ENCODE measurements at regions not wholly inside any gene's neighbourhood (a gene's known extent, or its start where the extent isn't known, plus 50 kb on each side); places are given as distances from the start of the nearest gene placed in this dataset.

DNA sequence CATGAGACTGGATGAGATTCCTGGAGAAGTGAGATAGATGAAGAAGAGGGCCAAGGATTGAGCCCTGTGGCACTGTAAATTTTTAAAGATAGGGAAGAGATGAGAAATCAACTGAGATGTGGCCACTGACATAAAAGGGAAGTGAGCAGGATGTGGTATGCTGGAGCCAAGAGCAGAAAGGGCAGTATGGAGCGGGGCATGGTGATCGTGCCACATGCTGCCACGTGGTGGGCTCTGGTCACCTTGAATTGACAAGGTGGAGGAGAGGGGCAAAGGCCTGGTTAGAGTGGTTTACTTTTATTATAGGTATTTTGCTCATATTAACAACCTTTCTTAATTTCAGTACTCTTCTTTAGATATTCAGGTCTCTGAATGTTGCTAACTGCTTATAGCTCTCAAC lies 257.9 kb downstream of the NEDD1 start:
- Histone ChIP-seq H3K27ac (ENCODE audit: low read length) (no peak overlapping the region), H3K27me3 (ENCODE audit: control insufficient read depth, insufficient read depth, low read length) (no peaks in the 10 kb centered on the region), H3K4me3 (ENCODE audit: low read depth in 2 of 2, low read length in 2 of 2) (no peak overlapping the region), H3K36me3 (ENCODE audit: control insufficient read depth, insufficient read depth, low read length) (no peaks in the 10 kb centered on the region), H3K4me1 (ENCODE audit: control insufficient read depth, insufficient read depth, low read length) (no peaks in the 10 kb centered on the region), H3K9me3 (ENCODE audit: control insufficient read depth, insufficient read depth, low read depth, low read length) (no peaks in the 10 kb centered on the region)
- no peak for DNase-seq (ENCODE audit: low read depth, low spot score)
- ChIA-PET CTCF (no interaction called here), POLR2A (interaction anchor here (0.6 kb wide), 1 partner anchor 13 kb away, joined by 3 read pairs; no protein-coding TSS in a partner anchor)
- intact Hi-C loops (cut with micrococcal nuclease; ENCODE audit: unreplicated experiment) (no loop called here), in situ Hi-C loops (cut with HindIII; ENCODE audit: low pct_unique_long_range_greater_than_20kb, low sequenced_read_pairs) (no loop called here)
- ATAC-seq, result no peak
- no peak for TF ChIP-seq TCF7L2 (IDR thresholded peaks at IDR 0.05; ENCODE audit: low read depth, low read length)
- TF ChIP-seq, protein P1, sequence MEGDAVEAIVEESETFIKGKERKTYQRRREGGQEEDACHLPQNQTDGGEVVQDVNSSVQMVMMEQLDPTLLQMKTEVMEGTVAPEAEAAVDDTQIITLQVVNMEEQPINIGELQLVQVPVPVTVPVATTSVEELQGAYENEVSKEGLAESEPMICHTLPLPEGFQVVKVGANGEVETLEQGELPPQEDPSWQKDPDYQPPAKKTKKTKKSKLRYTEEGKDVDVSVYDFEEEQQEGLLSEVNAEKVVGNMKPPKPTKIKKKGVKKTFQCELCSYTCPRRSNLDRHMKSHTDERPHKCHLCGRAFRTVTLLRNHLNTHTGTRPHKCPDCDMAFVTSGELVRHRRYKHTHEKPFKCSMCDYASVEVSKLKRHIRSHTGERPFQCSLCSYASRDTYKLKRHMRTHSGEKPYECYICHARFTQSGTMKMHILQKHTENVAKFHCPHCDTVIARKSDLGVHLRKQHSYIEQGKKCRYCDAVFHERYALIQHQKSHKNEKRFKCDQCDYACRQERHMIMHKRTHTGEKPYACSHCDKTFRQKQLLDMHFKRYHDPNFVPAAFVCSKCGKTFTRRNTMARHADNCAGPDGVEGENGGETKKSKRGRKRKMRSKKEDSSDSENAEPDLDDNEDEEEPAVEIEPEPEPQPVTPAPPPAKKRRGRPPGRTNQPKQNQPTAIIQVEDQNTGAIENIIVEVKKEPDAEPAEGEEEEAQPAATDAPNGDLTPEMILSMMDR (IDR thresholded peaks at IDR 0.05), result no peak
- no peak for TF ChIP-seq SIN3A (IDR thresholded peaks at IDR 0.05; ENCODE audit: borderline replicate concordance, insufficient read depth, low read depth, low read length)
- TF ChIP-seq, protein P2, sequence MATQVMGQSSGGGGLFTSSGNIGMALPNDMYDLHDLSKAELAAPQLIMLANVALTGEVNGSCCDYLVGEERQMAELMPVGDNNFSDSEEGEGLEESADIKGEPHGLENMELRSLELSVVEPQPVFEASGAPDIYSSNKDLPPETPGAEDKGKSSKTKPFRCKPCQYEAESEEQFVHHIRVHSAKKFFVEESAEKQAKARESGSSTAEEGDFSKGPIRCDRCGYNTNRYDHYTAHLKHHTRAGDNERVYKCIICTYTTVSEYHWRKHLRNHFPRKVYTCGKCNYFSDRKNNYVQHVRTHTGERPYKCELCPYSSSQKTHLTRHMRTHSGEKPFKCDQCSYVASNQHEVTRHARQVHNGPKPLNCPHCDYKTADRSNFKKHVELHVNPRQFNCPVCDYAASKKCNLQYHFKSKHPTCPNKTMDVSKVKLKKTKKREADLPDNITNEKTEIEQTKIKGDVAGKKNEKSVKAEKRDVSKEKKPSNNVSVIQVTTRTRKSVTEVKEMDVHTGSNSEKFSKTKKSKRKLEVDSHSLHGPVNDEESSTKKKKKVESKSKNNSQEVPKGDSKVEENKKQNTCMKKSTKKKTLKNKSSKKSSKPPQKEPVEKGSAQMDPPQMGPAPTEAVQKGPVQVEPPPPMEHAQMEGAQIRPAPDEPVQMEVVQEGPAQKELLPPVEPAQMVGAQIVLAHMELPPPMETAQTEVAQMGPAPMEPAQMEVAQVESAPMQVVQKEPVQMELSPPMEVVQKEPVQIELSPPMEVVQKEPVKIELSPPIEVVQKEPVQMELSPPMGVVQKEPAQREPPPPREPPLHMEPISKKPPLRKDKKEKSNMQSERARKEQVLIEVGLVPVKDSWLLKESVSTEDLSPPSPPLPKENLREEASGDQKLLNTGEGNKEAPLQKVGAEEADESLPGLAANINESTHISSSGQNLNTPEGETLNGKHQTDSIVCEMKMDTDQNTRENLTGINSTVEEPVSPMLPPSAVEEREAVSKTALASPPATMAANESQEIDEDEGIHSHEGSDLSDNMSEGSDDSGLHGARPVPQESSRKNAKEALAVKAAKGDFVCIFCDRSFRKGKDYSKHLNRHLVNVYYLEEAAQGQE (IDR thresholded peaks at IDR 0.05; ENCODE audit: insufficient read depth in 1 of 2, low read depth in 2 of 2, low read length in 1 of 2), result no peak
- no peak for TF ChIP-seq POLR2AphosphoS5 (IDR thresholded peaks at IDR 0.05; ENCODE audit: low read depth, low read length)
- no TSS peak for BruUV-seq (replicated peaks)

DNA sequence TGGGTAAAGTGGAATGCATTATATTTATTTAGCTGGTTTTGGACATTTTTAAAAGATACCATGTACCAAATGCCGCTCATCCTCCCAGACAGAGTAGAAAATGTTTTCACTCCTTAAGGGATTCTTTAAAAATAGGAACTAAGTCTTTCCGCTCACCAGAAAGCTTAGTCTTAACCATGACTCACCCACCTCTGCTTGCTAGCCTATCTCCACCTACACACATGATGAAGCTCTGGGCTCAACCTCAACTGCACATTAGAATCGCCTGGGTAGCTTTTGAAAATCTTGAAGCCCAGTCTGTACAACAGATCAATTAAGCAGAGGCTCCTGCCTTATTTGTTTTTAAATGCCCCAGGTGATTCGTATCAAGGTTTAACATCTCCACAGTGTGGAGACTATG lies 260.5 kb downstream of the NEDD1 start:
- Histone ChIP-seq H3K9me3 (ENCODE audit: control insufficient read depth, insufficient read depth, low read depth, low read length) (no peaks in the 10 kb centered on the region), H3K27ac (ENCODE audit: low read length) (no peak overlapping the region)

More for the DNA sequence above, 260.5 kb downstream of the NEDD1 start:
- ChIA-PET CTCF (no interaction called here), POLR2A (no interaction called here)
- BruUV-seq (replicated peaks), result no TSS peak
- Histone ChIP-seq H3K4me1 (ENCODE audit: control insufficient read depth, insufficient read depth, low read length) (no peaks in the 10 kb centered on the region), H3K36me3 (ENCODE audit: control insufficient read depth, insufficient read depth, low read length) (no peaks in the 10 kb centered on the region), H3K27me3 (ENCODE audit: control insufficient read depth, insufficient read depth, low read length) (no peaks in the 10 kb centered on the region), H3K4me3 (ENCODE audit: low read depth in 2 of 2, low read length in 2 of 2) (no peak overlapping the region)
- intact Hi-C loops (cut with micrococcal nuclease; ENCODE audit: unreplicated experiment), result no loop called here
- ATAC-seq (no peak), DNase-seq (ENCODE audit: low read depth, low spot score) (no peak)
- no peak for TF ChIP-seq POLR2AphosphoS5 (IDR thresholded peaks at IDR 0.05; ENCODE audit: low read depth, low read length)
- TF ChIP-seq TCF7L2 (IDR thresholded peaks at IDR 0.05; ENCODE audit: low read depth, low read length), result no peak
- no peak for TF ChIP-seq SIN3A (IDR thresholded peaks at IDR 0.05; ENCODE audit: borderline replicate concordance, insufficient read depth, low read depth, low read length)
- TF ChIP-seq, protein P2 (IDR thresholded peaks at IDR 0.05; ENCODE audit: insufficient read depth in 1 of 2, low read depth in 2 of 2, low read length in 1 of 2), result no peak
- TF ChIP-seq, protein P1 (IDR thresholded peaks at IDR 0.05), result no peak
- in situ Hi-C loops (cut with HindIII; ENCODE audit: low pct_unique_long_range_greater_than_20kb, low sequenced_read_pairs), result no loop called here

Measured in Panc1 (cell line).